HCT116 (cell line): ENCODE measurements at regions not wholly inside any gene's neighbourhood (a gene's known extent, or its start where the extent isn't known, plus 50 kb on each side); places are given as distances from the start of the nearest gene placed in this dataset.

ENCODE experiments used
- ATAC-seq: fragments of 200-7000 bp; cut with Tn5 transposase; 2 replicates; pipeline ENCODE4 v1.9.1; 2020; ENCODE audit warnings: mild to moderate bottlenecking, moderate library complexity
- BruUV-seq: library from RNA; stranded (reverse); fragments of 400-500 nt; replicated peaks from 2 replicates; lab custom pipeline; 2021; lab: Mats Ljungman, UMichigan
- CTCF ChIA-PET: fragments of 300-600 bp; sonication (Branson Sonifier 250); formaldehyde crosslinking; loops from one replicate; lab custom pipeline; 2021; ENCODE audit warnings: antibody characterized with exemption; lab: Charles Lee
- POLR2A ChIA-PET: fragments of 300-600, 350-600 bp; sonication (Branson Sonifier 250); formaldehyde crosslinking; loops from one replicate; lab custom pipeline; 2021; ENCODE audit warnings: antibody characterized with exemption; lab: Charles Lee
- RAD21 ChIA-PET, 2 experiments: fragments of 300-600 bp; sonication (Branson Sonifier 250); formaldehyde crosslinking; loops; one replicate each; lab custom pipeline; 2023; ENCODE audit warnings: low total read pairs in 2 of 2; ENCODE audit not compliant: uncharacterized antibody in 2 of 2, unreplicated experiment in 2 of 2, low non-redundant PET in 1 of 2; lab: Charles Lee
- DNase-seq: peaks from one replicate; pipeline ENCODE4 v3.0.0-alpha.2; 2010; ENCODE audit warnings: low read depth, low spot score
- H2AFZ ChIP-seq: fragments of 200-600 bp; shearing (Covaris generic), sonication (generic); 2 replicates; pipeline ENCODE4 v1.6.1; 2017; ENCODE audit warnings: low read depth, mixed run types, mixed read lengths, antibody characterized with exemption, low read length; ENCODE audit not compliant: poor library complexity, severe bottlenecking
- H3K27ac ChIP-seq: 2 replicates; pipeline ENCODE4 v1.5.1; 2012; ENCODE audit warnings: low read depth, low read length
- H3K27me3 ChIP-seq: fragments of 200-600 bp; sonication (generic); 2 replicates; pipeline ENCODE4 v1.6.1; 2016; ENCODE audit warnings: mixed run types, low read length, mixed read lengths; ENCODE audit not compliant: insufficient read depth
- H3K36me3 ChIP-seq, 2 experiments: fragments of 200-500 bp in 1 of 2; fragments of 200-600 bp in 1 of 2; sonication (Bioruptor generic) in 1 of 2; sonication (generic) in 1 of 2; 2 replicates each; pipeline versions ENCODE4 v1.5.1 to v1.6.1; 2014 to 2016; ENCODE audit warnings: low read length in 2 of 2, inconsistent platforms in 1 of 2, mixed read lengths in 1 of 2, mixed run types in 1 of 2; ENCODE audit not compliant: insufficient read depth in 2 of 2, control insufficient read depth in 1 of 2
- H3K4me1 ChIP-seq, 2 experiments: fragments of 200-600 bp in 1 of 2; sonication (generic) in 1 of 2; 2 replicates each; pipeline versions ENCODE4 v1.5.1 to v1.6.1; 2012 to 2017; ENCODE audit warnings: low read length in 2 of 2, inconsistent platforms in 1 of 2, mild to moderate bottlenecking in 1 of 2, mixed read lengths in 1 of 2, mixed run types in 1 of 2, moderate library complexity in 1 of 2; ENCODE audit not compliant: insufficient read depth in 2 of 2, control insufficient read depth in 1 of 2
- H3K4me2 ChIP-seq: fragments of 200-600 bp; sonication (generic); 2 replicates; pipeline ENCODE4 v1.6.1; 2017; ENCODE audit warnings: mixed run types, low read length, mixed read lengths
- H3K4me3 ChIP-seq, 2 experiments: fragments of 200-600 bp in 1 of 2; sonication (generic) in 1 of 2; replicated peaks in 1 of 2; 2 replicates each; pipeline ENCODE4 v1.5.1; 2011 to 2016; ENCODE audit warnings: low read length in 2 of 2, control low read depth in 1 of 2, low read depth in 1 of 2, mild to moderate bottlenecking in 1 of 2, mixed read lengths in 1 of 2, mixed run types in 1 of 2
- H3K79me2 ChIP-seq: fragments of 200-600 bp; sonication (generic); 2 replicates; pipeline ENCODE4 v1.6.1; 2017; ENCODE audit warnings: mild to moderate bottlenecking, mixed run types, low read length, moderate library complexity, mixed read lengths; ENCODE audit not compliant: insufficient read depth
- H3K9ac ChIP-seq: fragments of 200-600 bp; sonication (generic); 2 replicates; pipeline ENCODE4 v1.6.1; 2016; ENCODE audit warnings: low read length, mixed read lengths
- H3K9me2 ChIP-seq: fragments of 200-600 bp; sonication (generic), shearing (Covaris generic); 2 replicates; pipeline ENCODE4 v1.6.1; 2017; ENCODE audit warnings: mixed run types, mild to moderate bottlenecking, moderate library complexity; ENCODE audit not compliant: insufficient read depth
- H3K9me3 ChIP-seq, 2 experiments: fragments of 200-500 bp in 1 of 2; fragments of 200-600 bp in 1 of 2; sonication (Bioruptor generic) in 1 of 2; sonication (generic) in 1 of 2; 2 replicates each; pipeline ENCODE4 v1.6.1; 2014 to 2017; ENCODE audit warnings: low read length in 2 of 2, mixed read lengths in 2 of 2, inconsistent platforms in 1 of 2, low read depth in 1 of 2, mild to moderate bottlenecking in 1 of 2, mixed run types in 1 of 2, moderate library complexity in 1 of 2; ENCODE audit not compliant: control insufficient read depth in 1 of 2, insufficient read depth in 1 of 2
- H4K20me1 ChIP-seq: fragments of 200-600 bp; sonication (generic), shearing (Covaris generic); 2 replicates; pipeline ENCODE4 v1.6.1; 2017; ENCODE audit warnings: mixed run types, mild to moderate bottlenecking, moderate library complexity; ENCODE audit not compliant: insufficient read depth
- CEBPB ChIP-seq: IDR thresholded peaks from 2 replicates; pipeline ENCODE4 v1.6.1; 2012; ENCODE audit warnings: low read depth
- SIN3A ChIP-seq: IDR thresholded peaks from 2 replicates; pipeline ENCODE4 v1.6.1; 2012; ENCODE audit warnings: low read depth
- ZNF274 ChIP-seq: fragments of 200-500 bp; sonication (Bioruptor generic); IDR thresholded peaks from 2 replicates; pipeline ENCODE4 v1.6.1; 2014; ENCODE audit warnings: mild to moderate bottlenecking, low read depth, low read length, inconsistent platforms
- intact Hi-C: fragments of 100-400 bp; cut with micrococcal nuclease; formaldehyde crosslinking; loops from 2 replicates; pipeline ENCODE4 v1.10.0; 2022

- intact Hi-C loops: no loop called here
- H2AFZ ChIP-seq: no peak overlapping the region
- POLR2A ChIA-PET: no interaction called here
- CTCF ChIA-PET: no interaction called here
- no TSS peak for BruUV-seq
- no peaks in the 10 kb centered on the region for H3K4me1 ChIP-seq
- TF ChIP-seq ZNF274: no peak
- H3K36me3 ChIP-seq: no peaks in the 10 kb centered on the region
- no peak overlapping the region for H3K9ac ChIP-seq
- no peak overlapping the region for H3K4me3 ChIP-seq
- no peak overlapping the region for H3K27ac ChIP-seq
- H3K27me3 ChIP-seq: no peaks in the 10 kb centered on the region
- H3K79me2 ChIP-seq: no peaks in the 10 kb centered on the region
- no peaks in the 10 kb centered on the region for H3K9me2 ChIP-seq
- H4K20me1 ChIP-seq: no peaks in the 10 kb centered on the region
- H3K9me3 ChIP-seq: no peaks in the 10 kb centered on the region
- DNase-seq: no peak
- ATAC-seq: no peak
- RAD21 ChIA-PET: no interaction called here
- H3K4me2 ChIP-seq: no peak overlapping the region
Measured at GRCh38 chr1:55696181-55696754, 481.1 kb upstream of the USP24 start.

GRCh38 chr1:55695552-55695951 is 480.4 kb upstream of the USP24 start:
- Histone ChIP-seq H3K27ac (no peak overlapping the region), H3K4me1 (no peaks in the 10 kb centered on the region), H3K4me2 (no peak overlapping the region), H3K36me3 (no peaks in the 10 kb centered on the region), H3K4me3 (no peak overlapping the region), H3K9me2 (no peaks in the 10 kb centered on the region), H4K20me1 (no peaks in the 10 kb centered on the region)
- no peak for DNase-seq
- ChIA-PET CTCF (no interaction called here), RAD21 (no interaction called here)
- no TSS peak for BruUV-seq
- no peak for TF ChIP-seq SIN3A
- no peak for TF ChIP-seq ZNF274
- TF ChIP-seq CEBPB: no peak
- TF ChIP-seq, all 23 proteins: peak for 0
- no peaks in the 10 kb centered on the region for H3K79me2 ChIP-seq
- POLR2A ChIA-PET: no interaction called here
- no peak for ATAC-seq
- H3K27me3 ChIP-seq: no peaks in the 10 kb centered on the region
- no peak overlapping the region for H2AFZ ChIP-seq
- H3K9ac ChIP-seq: no peak overlapping the region
- no peaks in the 10 kb centered on the region for H3K9me3 ChIP-seq
- intact Hi-C loops: no loop called here
